ENCODE measurements at regions not wholly inside any gene's neighbourhood (a gene's known extent, or its start where the extent isn't known, plus 50 kb on each side); places are given as distances from the start of the nearest gene placed in this dataset.

DNA sequence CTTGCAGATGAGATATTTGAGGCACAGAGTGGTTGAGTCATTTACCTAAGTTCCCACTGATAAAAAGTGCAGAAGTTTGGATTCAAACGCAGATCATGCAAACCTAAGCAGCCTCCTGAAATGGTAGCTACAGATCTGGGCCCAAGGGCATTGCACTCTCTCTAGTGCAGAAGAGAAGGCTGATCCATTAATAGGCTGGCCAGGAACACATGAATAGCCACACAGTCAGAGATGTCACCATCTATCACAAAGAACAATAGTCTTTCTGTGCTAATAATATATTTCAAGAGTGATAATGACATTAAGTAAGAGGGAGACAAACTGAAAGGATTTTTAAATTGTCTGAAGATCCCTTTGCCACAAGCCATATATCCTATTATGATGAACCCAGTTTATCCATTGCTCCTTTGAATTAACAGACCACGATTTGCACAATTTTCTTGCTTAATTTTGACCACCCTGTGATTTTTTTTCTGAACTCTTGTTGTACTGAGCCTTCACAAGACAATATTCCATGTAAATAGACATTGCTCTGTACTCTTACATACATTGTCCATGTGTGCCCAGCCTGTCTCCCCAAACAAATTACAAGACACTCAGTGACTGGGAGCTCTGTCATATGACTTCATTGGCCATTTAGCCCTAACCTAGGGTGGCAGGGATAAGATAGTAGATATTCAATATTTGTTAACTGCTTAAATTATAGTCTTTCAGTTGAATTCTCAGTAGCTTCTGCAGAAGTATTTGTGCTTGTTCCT is 112.4 kb upstream of the RBPJ start:
- TF ChIP-seq, protein P1, sequence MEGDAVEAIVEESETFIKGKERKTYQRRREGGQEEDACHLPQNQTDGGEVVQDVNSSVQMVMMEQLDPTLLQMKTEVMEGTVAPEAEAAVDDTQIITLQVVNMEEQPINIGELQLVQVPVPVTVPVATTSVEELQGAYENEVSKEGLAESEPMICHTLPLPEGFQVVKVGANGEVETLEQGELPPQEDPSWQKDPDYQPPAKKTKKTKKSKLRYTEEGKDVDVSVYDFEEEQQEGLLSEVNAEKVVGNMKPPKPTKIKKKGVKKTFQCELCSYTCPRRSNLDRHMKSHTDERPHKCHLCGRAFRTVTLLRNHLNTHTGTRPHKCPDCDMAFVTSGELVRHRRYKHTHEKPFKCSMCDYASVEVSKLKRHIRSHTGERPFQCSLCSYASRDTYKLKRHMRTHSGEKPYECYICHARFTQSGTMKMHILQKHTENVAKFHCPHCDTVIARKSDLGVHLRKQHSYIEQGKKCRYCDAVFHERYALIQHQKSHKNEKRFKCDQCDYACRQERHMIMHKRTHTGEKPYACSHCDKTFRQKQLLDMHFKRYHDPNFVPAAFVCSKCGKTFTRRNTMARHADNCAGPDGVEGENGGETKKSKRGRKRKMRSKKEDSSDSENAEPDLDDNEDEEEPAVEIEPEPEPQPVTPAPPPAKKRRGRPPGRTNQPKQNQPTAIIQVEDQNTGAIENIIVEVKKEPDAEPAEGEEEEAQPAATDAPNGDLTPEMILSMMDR (IDR thresholded peaks at IDR 0.05) = no peak
- TF ChIP-seq, protein P2, sequence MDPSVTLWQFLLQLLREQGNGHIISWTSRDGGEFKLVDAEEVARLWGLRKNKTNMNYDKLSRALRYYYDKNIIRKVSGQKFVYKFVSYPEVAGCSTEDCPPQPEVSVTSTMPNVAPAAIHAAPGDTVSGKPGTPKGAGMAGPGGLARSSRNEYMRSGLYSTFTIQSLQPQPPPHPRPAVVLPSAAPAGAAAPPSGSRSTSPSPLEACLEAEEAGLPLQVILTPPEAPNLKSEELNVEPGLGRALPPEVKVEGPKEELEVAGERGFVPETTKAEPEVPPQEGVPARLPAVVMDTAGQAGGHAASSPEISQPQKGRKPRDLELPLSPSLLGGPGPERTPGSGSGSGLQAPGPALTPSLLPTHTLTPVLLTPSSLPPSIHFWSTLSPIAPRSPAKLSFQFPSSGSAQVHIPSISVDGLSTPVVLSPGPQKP (IDR thresholded peaks at IDR 0.05; ENCODE audit: low read depth, low read length) = no peak
- TF ChIP-seq TFCP2L1 (CRISPR knock-in tag; IDR thresholded peaks at IDR 0.05) (no peak), CBX2 (IDR thresholded peaks at IDR 0.05; ENCODE audit: borderline replicate concordance, low read depth) (no peak), KDM1A (IDR thresholded peaks at IDR 0.05; ENCODE audit: low read depth) (no peak), PBX3 (IDR thresholded peaks at IDR 0.05) (no peak), EP300 (IDR thresholded peaks at IDR 0.05) (no peak), BCL3 (IDR thresholded peaks at IDR 0.05) (no peak), RAD21 (conservative IDR thresholded peaks at IDR 0.05 in 1 of 2, IDR thresholded peaks at IDR 0.05 in 1 of 2) (no peak)
